Stomach (tissue), 4 donors: ENCODE measurements at regions not wholly inside any gene's neighbourhood (a gene's known extent, or its start where the extent isn't known, plus 50 kb on each side); places are given as distances from the start of the nearest gene placed in this dataset.

Experiments used
- CTCF ChIP-seq, 7 experiments: fragments of 450-650 bp in 4 of 7; fragments of 200-600 bp in 3 of 7; sonication (generic) in 3 of 7; IDR thresholded peaks; one replicate each; pipeline ENCODE4 v1.5.1; 2016 to 2019; ENCODE audit warnings: antibody characterized with exemption in 7 of 7, control low read depth in 2 of 7, mild to moderate bottlenecking in 1 of 7
- POLR2A ChIP-seq, 4 donors: fragments of 450-650 bp; IDR thresholded peaks; one replicate each; pipeline ENCODE4 v1.6.1; 2016; ENCODE audit warnings: antibody characterized with exemption in 4 of 4, control low read depth in 2 of 4, mild to moderate bottlenecking in 1 of 4, moderate library complexity in 1 of 4

- TF ChIP-seq CTCF (IDR thresholded peaks at IDR 0.05): no peak
- TF ChIP-seq POLR2A (IDR thresholded peaks at IDR 0.05): no peak
Observed at GRCh38 chr6:8525370-8525769, 90.0 kb upstream of the SLC35B3 start.
